Rectal smooth muscle tissue (tissue), 1 donor: ENCODE measurements at regions not wholly inside any gene's neighbourhood (a gene's known extent, or its start where the extent isn't known, plus 50 kb on each side); places are given as distances from the start of the nearest gene placed in this dataset.
"Not testable (repeated sequence)": the region's sequence is repeated elsewhere in the genome, so short reads cannot be mapped to it uniquely, and the experiment has no call there.

Source experiments
- H3K27ac ChIP-seq: one replicate; pipeline ENCODE4 v1.7.0; 2013; ENCODE audit warnings: low read depth, low read length, inconsistent platforms
- H3K27me3 ChIP-seq: one replicate; pipeline ENCODE4 v1.7.0; 2013; ENCODE audit warnings: low read length; ENCODE audit not compliant: control insufficient read depth, insufficient read depth
- H3K36me3 ChIP-seq: one replicate; pipeline ENCODE4 v1.7.0; 2013; ENCODE audit warnings: low read length; ENCODE audit not compliant: control insufficient read depth, insufficient read depth
- H3K4me1 ChIP-seq: one replicate; pipeline ENCODE4 v1.7.0; 2013; ENCODE audit warnings: low read length; ENCODE audit not compliant: control insufficient read depth, insufficient read depth
- H3K4me3 ChIP-seq: one replicate; pipeline ENCODE4 v1.7.0; 2013; ENCODE audit warnings: low read length
- H3K9ac ChIP-seq: one replicate; pipeline ENCODE4 v1.7.0; 2013; ENCODE audit warnings: low read length

GRCh38 chr5:86510330-86510915 lies 107.3 kb upstream of the COX7C start:
- not testable (repeated sequence) for H3K36me3 ChIP-seq, H3K9ac ChIP-seq, H3K27ac ChIP-seq, H3K4me3 ChIP-seq, H3K4me1 ChIP-seq, H3K27me3 ChIP-seq

- H3K9ac ChIP-seq = no peak overlapping the region
- H3K4me1 ChIP-seq = no peaks in the 10 kb centered on the region
- no peak overlapping the region for H3K27ac ChIP-seq
- no peak overlapping the region for H3K4me3 ChIP-seq
- H3K36me3 ChIP-seq = no peaks in the 10 kb centered on the region
- no peaks in the 10 kb centered on the region for H3K27me3 ChIP-seq
These were observed 94.0 kb upstream of the COX7C start for GRCh38 chr5:86523718-86524117.

- H3K9ac ChIP-seq = no peak overlapping the region
- no peaks in the 10 kb centered on the region for H3K4me1 ChIP-seq
- no peak overlapping the region for H3K27ac ChIP-seq
- no peak overlapping the region for H3K4me3 ChIP-seq
- no peaks in the 10 kb centered on the region for H3K36me3 ChIP-seq
- no peaks in the 10 kb centered on the region for H3K27me3 ChIP-seq
These were observed 92.1 kb upstream of the COX7C start for GRCh38 chr5:86525622-86526021.

- H3K4me3 ChIP-seq = no peak overlapping the region
- H3K27ac ChIP-seq = no peak overlapping the region
- no peaks in the 10 kb centered on the region for H3K27me3 ChIP-seq
- no peak overlapping the region for H3K9ac ChIP-seq
- H3K4me1 ChIP-seq = no peaks in the 10 kb centered on the region
- no peaks in the 10 kb centered on the region for H3K36me3 ChIP-seq
These were observed 90.9 kb upstream of the COX7C start for GRCh38 chr5:86526811-86527348.

- no peak overlapping the region for H3K4me3 ChIP-seq
- no peaks in the 10 kb centered on the region for H3K36me3 ChIP-seq
- no peak overlapping the region for H3K27ac ChIP-seq
These were observed 85.3 kb upstream of the COX7C start for GRCh38 chr5:86532429-86532828.

GRCh38 chr5:86536396-86536795 lies 81.3 kb upstream of the COX7C start:
- Histone ChIP-seq H3K36me3 (no peaks in the 10 kb centered on the region), H3K27ac (no peak overlapping the region)

More at GRCh38 chr5:86532429-86532828, 85.3 kb upstream of the COX7C start:
- Histone ChIP-seq H3K4me1 (no peaks in the 10 kb centered on the region), H3K9ac (no peak overlapping the region), H3K27me3 (no peaks in the 10 kb centered on the region)

GRCh38 chr5:86542532-86542931 lies 75.2 kb upstream of the COX7C start:
- no peaks in the 10 kb centered on the region for H3K36me3 ChIP-seq
- H3K4me3 ChIP-seq = no peak overlapping the region
- no peak overlapping the region for H3K9ac ChIP-seq
- H3K27ac ChIP-seq = no peak overlapping the region
- H3K27me3 ChIP-seq = no peaks in the 10 kb centered on the region
- no peaks in the 10 kb centered on the region for H3K4me1 ChIP-seq

More at GRCh38 chr5:86536396-86536795, 81.3 kb upstream of the COX7C start:
- Histone ChIP-seq H3K9ac (no peak overlapping the region), H3K4me1 (no peaks in the 10 kb centered on the region), H3K4me3 (no peak overlapping the region), H3K27me3 (no peaks in the 10 kb centered on the region)

- no peak overlapping the region for H3K9ac ChIP-seq
These were observed 71.7 kb upstream of the COX7C start for GRCh38 chr5:86546044-86546443.

GRCh38 chr5:86546582-86546981 lies 71.2 kb upstream of the COX7C start:
- Histone ChIP-seq H3K4me3 (no peak overlapping the region), H3K27ac (no peak overlapping the region), H3K9ac (no peak overlapping the region), H3K27me3 (no peaks in the 10 kb centered on the region), H3K4me1 (no peaks in the 10 kb centered on the region), H3K36me3 (no peaks in the 10 kb centered on the region)

More at GRCh38 chr5:86546044-86546443, 71.7 kb upstream of the COX7C start:
- H3K27me3 ChIP-seq = no peaks in the 10 kb centered on the region
- no peaks in the 10 kb centered on the region for H3K4me1 ChIP-seq
- no peak overlapping the region for H3K27ac ChIP-seq
- H3K4me3 ChIP-seq = no peak overlapping the region
- no peaks in the 10 kb centered on the region for H3K36me3 ChIP-seq

GRCh38 chr5:86554638-86555037 lies 63.1 kb upstream of the COX7C start:
- H3K27me3 ChIP-seq = no peaks in the 10 kb centered on the region
- no peak overlapping the region for H3K9ac ChIP-seq
- H3K27ac ChIP-seq = no peak overlapping the region
- H3K36me3 ChIP-seq = no peaks in the 10 kb centered on the region
- no peaks in the 10 kb centered on the region for H3K4me1 ChIP-seq
- no peak overlapping the region for H3K4me3 ChIP-seq

GRCh38 chr5:86557920-86558319 lies 59.8 kb upstream of the COX7C start:
- Histone ChIP-seq H3K36me3 (no peaks in the 10 kb centered on the region), H3K4me3 (no peak overlapping the region), H3K9ac (no peak overlapping the region), H3K27ac (no peak overlapping the region), H3K4me1 (no peaks in the 10 kb centered on the region), H3K27me3 (no peaks in the 10 kb centered on the region)

GRCh38 chr5:86565197-86565789 lies 52.4 kb upstream of the COX7C start:
- Histone ChIP-seq H3K9ac (no peak overlapping the region), H3K27ac (no peak overlapping the region), H3K36me3 (no peaks in the 10 kb centered on the region), H3K4me3 (no peak overlapping the region), H3K27me3 (no peaks in the 10 kb centered on the region), H3K4me1 (no peaks in the 10 kb centered on the region)

GRCh38 chr5:86566030-86566429 lies 51.7 kb upstream of the COX7C start:
- H3K27me3 ChIP-seq, H3K36me3 ChIP-seq, H3K27ac ChIP-seq, H3K4me3 ChIP-seq, H3K9ac ChIP-seq, H3K4me1 ChIP-seq: not testable (repeated sequence)
